AG09319 (cell line): ENCODE measurements at regions not wholly inside any gene's neighbourhood (a gene's known extent, or its start where the extent isn't known, plus 50 kb on each side); places are given as distances from the start of the nearest gene placed in this dataset.
"Not testable (repeated sequence)": the region's sequence is repeated elsewhere in the genome, so short reads cannot be mapped to it uniquely, and the experiment has no call there.

Experiments
- DNase-seq: peaks from one replicate; pipeline ENCODE4 v3.0.0-alpha.2; 2010; ENCODE audit warnings: low read depth; ENCODE audit errors: extremely low read depth
- TF ChIP-seq, protein P1 (sequence below): IDR thresholded peaks from 2 replicates; pipeline ENCODE4 v1.5.1; 2011; ENCODE audit warnings: low read depth, mild to moderate bottlenecking, inconsistent platforms, low read length, moderate library complexity

DNA sequence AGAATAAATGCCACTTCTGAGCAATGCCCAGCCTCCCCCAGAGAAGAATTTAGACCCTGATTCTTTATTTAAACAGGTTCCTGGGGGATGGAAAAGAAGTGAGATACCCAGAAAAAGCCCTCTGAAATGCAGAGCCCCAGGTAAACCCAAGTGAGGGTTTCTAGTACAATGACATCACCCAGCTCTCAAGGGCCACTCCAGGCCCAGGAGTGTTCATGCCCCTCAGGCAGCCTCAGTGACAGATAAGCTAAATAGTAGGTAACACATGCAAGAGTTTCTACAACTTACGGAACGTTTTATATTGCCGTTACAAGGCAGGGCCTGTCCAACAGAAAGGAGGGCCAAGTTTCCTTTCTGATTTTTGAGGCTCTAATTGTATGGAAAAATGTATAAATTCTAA lies 683.7 kb upstream of the SALL1 start:
- TF ChIP-seq, protein P1, sequence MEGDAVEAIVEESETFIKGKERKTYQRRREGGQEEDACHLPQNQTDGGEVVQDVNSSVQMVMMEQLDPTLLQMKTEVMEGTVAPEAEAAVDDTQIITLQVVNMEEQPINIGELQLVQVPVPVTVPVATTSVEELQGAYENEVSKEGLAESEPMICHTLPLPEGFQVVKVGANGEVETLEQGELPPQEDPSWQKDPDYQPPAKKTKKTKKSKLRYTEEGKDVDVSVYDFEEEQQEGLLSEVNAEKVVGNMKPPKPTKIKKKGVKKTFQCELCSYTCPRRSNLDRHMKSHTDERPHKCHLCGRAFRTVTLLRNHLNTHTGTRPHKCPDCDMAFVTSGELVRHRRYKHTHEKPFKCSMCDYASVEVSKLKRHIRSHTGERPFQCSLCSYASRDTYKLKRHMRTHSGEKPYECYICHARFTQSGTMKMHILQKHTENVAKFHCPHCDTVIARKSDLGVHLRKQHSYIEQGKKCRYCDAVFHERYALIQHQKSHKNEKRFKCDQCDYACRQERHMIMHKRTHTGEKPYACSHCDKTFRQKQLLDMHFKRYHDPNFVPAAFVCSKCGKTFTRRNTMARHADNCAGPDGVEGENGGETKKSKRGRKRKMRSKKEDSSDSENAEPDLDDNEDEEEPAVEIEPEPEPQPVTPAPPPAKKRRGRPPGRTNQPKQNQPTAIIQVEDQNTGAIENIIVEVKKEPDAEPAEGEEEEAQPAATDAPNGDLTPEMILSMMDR: no peak
- DNase-seq: no peak

DNA sequence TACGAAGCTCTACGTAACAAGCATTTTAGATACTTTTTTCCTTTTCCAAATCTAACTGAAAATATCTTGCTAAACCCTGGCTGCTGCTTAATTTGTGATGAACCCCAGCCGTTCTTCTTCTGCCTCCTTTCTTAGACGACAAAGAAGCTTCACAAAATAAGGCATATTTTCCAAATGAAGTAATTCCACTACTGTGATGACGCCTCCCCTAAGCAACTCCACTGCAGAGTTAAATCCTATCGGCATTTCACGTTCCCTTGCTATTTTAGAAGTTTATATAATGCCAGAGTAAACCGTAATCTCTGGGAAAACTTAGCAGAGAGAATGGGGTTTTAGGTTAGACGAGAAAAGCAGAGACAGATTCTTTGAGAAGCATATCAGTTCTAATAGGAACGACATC lies 683.1 kb upstream of the SALL1 start:
- no peak for DNase-seq
- TF ChIP-seq, protein P1: no peak

DNA sequence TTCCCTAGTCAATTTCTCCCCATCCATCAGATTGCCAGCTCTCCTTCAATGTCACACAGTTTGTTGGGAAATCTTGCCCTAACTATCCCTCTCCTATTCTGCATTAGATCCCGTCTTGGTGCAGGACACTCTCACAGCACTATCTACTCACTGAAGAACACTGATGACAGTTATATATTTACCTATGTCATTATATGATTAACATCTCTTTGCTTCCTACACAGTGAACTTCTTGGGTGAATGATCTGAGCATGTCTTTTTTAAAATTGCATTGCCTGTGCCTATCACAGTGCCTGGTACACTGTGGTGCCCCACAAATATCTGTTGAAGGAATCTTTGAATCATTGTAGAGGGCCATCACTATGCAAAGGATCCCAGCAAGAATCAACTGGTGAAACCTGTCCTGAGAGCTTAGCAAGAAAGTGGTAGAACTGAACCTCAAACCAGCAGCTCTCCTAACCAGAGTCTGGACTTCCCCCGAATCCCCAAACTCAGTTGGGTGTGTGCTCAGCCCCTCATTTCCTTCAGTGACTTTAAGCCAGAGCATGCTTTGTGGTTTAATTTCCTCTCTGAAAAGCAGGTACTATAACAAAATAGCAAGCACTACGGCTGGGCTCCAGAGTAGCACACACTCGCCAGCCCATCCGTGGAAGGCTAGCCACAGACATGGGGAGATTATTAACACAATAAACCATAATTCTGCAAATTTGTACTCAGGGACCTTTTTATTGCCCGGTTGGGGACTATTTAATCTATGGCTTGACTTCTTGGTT lies 680.7 kb upstream of the SALL1 start:
- TF ChIP-seq, protein P1: no peak
- no peak for DNase-seq

DNA sequence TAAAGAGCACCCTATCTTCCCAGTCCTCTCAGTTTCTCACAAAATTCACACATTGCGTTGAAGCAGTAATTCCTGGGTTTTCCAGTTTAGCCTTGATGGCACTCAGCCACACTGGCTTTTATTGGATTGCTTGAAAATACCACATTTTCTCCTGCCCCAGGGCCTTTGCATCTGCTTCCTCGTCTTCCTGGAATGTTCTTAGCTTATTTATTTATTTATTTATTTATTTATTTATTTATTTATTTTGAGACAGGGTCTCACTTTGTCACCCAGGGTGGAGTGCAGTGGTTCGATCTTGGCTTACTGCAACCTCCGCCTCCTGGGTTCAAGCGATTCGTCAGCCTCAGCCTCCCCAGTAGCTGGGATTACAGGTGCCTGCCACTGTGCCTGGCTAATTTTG lies 680.0 kb upstream of the SALL1 start:
- not testable (repeated sequence) for DNase-seq

GRCh38 chr16:51825779-51826178 lies 674.7 kb upstream of the SALL1 start:
- TF ChIP-seq, protein P1: no peak
- no peak for DNase-seq

- DNase-seq: no peak
- TF ChIP-seq, protein P1: no peak
These were observed 671.4 kb upstream of the SALL1 start for GRCh38 chr16:51822471-51822870.

DNA sequence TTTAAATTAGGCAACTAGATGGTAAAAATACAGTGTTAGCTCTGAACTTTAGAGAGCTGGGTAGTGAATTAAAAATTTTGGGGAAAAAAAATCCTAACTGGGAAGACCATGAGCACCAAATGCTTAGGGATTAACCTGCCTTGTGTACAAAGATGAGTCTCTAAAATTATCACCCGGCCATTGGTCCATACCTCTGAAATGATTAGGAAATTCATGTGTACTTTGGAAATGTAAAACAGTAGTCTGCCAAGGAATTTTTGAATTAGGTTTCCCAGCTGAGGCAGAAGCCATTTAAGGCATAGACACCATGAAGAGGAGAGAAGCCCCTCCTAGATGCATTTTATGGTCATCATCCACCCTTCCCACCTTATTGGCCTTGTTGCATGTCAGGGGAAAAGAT lies 670.5 kb upstream of the SALL1 start:
- TF ChIP-seq, protein P1: no peak
- DNase-seq: no peak

DNA sequence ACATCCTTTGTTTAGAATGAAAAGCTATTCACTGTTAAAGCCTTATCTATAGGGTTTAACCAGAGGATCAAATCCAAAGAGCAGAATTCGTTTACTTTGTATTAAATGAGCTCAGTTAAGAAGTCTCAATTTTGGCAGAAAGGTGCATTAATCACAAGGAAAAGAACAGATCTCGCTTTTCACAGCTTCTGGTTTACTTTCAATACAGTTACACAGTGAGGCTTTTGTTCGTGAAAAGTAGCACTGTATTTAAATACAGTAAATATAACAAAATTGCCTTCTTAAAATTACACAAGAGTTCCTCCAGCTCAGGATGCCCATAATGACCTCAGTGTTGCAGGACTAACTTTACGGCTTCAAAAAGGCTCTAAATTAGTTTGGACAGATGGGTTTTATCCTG lies 669.1 kb upstream of the SALL1 start:
- TF ChIP-seq, protein P1: no peak

More for the DNA sequence above, 669.1 kb upstream of the SALL1 start:
- no peak for DNase-seq
